Mesodermal cell (in vitro differentiated cells): ENCODE measurements at regions not wholly inside any gene's neighbourhood (a gene's known extent, or its start where the extent isn't known, plus 50 kb on each side); places are given as distances from the start of the nearest gene placed in this dataset.
"Not testable (repeated sequence)": the region's sequence is repeated elsewhere in the genome, so short reads cannot be mapped to it uniquely, and the experiment has no call there.

Source experiments
- H3K27ac ChIP-seq: 2 replicates; pipeline ENCODE4 v1.7.0; 2013; ENCODE audit warnings: mild to moderate bottlenecking, low read depth, low read length, moderate library complexity; ENCODE audit not compliant: severe bottlenecking
- H3K36me3 ChIP-seq: 2 replicates; pipeline ENCODE4 v1.7.1; 2013; ENCODE audit warnings: mild to moderate bottlenecking, low read length, moderate library complexity; ENCODE audit not compliant: control insufficient read depth, insufficient read depth
- H3K4me1 ChIP-seq: one replicate; pipeline ENCODE4 v1.7.1; 2013; ENCODE audit warnings: mild to moderate bottlenecking, low read length; ENCODE audit not compliant: insufficient read depth, control insufficient read depth, poor library complexity, severe bottlenecking
- H3K4me3 ChIP-seq: 2 replicates; pipeline ENCODE4 v1.7.0; 2013; ENCODE audit warnings: low read length, control low read depth, mild to moderate bottlenecking; ENCODE audit not compliant: insufficient read depth, poor library complexity, severe bottlenecking; ENCODE audit errors: extremely low read depth
- H3K9me3 ChIP-seq: 2 replicates; pipeline ENCODE4 v1.7.1; 2013; ENCODE audit warnings: mild to moderate bottlenecking, low read length, moderate library complexity; ENCODE audit not compliant: control insufficient read depth
- WGBS, 2 experiments: methylation state at CpG; one replicate each; pipeline ENCODE4 v1.1.5; 2013; ENCODE audit warnings: missing lambda C conversion rate in 2 of 2; ENCODE audit not compliant: insufficient coverage in 2 of 2; 5-methylcytosine and 5-hydroxymethylcytosine counted together

DNA sequence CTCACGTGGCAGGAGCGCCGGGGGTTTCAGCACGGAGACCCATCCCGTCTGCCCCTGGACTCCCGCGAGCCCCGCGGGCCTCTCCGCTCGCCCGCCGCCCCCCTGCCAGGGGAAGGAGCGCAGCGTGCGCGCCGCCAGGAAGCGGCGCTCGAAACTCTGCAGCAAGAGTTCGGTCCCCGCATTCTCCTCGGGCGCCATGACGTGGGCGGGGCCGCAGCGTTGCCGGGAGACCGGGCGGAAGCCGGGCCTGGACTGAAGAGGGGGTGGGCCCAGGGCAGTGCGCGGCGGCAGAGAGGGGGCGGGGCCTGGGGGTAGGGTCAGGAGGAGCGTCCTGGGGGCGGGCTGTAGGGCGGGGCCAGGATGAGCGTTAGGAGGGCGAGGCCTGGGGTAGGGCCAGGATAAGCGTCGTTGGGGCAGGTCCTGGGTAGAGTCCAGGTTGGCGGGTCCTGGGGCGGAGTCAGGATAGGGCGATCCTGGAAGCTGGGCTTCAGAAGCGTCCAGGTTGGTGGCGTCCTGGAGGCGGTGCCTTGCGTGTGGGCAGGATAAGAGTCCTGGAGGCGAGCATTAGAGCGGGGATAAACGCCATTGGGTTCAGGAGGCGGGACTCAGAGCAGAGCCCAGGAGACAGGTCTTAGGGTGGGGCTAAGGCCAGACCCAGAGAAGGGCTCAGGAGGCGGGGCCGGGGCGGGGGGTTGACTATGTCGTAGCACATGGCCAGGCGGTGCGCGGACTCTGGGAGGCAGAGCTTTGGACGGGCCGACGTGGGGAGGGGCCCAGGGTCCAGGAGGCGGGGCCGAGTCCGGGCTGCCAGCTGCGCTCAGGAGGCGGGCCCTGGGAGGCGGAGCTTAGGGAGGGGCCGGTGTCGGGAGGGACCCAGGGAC is 229.0 kb upstream of the FRG2C start:
- H3K36me3 ChIP-seq, H3K4me1 ChIP-seq, H3K9me3 ChIP-seq: not testable (repeated sequence)
- Histone ChIP-seq H3K27ac (peak overlapping the region; percentile 88), H3K4me3 (peak overlapping the region; percentile 50)
- 1% methylated on average over 28 to 44 of the region's 73 CpGs for WGBS, 2 experiments

DNA sequence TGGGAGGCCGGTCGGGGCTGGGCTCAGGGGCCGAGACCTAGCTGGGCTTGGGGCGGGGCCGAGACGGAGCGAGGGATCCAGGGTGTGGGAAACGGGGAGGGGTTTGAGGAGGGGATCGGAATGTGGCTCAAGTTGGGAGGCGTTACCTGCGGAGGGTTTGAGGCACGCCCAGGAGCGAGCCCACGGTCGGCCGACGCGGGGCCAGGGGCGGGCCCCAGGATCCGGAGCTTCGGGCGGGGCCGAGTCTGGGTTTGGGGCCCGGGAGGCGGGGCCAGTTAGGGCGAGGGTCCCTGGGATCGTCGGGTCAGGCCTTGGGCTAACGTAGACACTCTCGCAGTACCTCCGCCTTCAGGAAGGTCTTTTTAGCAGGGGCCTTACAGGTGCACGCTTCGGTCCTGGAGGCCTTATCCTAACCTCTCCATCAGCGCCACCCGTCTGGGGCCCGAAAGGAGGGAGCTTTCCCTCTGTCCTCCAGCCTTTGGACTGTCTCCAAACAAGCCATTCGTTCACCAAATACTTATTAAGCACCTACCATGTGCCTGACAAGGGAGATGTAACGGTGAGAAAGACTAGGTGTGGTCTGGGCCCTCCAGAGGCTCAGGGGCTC is 228.2 kb upstream of the FRG2C start:
- H3K4me1 ChIP-seq, H3K36me3 ChIP-seq, H3K9me3 ChIP-seq: not testable (repeated sequence)
- 2 to 3% methylated on average over 24 to 31 of the region's 38 CpGs for WGBS, 2 experiments
- H3K27ac ChIP-seq = peak overlapping the region; percentile 88
- H3K4me3 ChIP-seq = peak overlapping the region; percentile 50

DNA sequence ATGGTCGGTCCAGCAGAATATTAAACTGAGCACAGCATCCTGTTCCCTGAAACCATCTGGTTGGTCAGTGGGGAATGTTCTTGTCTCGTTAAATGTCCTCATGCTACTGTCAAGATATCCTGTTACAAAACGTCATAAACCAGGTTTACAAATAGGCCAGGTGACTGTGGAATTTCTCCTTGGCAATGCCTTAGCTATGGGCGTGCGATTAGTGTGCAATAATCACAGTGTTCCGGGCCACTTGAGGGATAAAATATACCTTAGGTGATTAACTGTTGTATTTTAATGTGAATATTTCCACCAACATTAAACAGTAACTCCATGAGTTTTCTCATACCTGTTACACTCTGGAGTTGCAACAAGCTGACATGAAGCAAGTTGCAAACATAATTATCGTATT is 223.1 kb upstream of the FRG2C start:
- not testable (repeated sequence) for H3K27ac ChIP-seq, H3K36me3 ChIP-seq, H3K4me3 ChIP-seq, H3K9me3 ChIP-seq, H3K4me1 ChIP-seq
- 100% methylated on average over 1 to 2 of the region's 7 CpGs for WGBS, 2 experiments

DNA sequence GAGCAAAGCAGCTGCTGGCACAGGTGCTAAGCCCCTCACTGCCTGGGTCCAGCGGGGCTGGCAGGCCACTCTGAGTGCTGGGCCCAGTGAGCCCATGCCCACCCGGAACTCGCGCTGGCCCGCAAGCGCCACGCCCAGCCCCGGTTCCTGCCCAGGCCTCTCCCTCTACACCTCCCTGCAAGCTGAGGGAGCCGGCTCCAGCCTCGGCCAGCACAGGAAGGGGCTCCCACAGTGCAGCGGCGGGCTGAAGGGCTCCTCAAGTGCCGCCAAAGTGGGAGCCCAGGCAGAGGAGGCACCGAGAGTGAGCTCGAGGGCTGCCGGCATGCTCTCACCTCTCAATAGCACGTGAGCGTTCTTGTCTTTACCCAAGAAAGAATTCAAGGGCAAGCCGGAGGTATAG is 219.5 kb upstream of the FRG2C start:
- not testable (repeated sequence) for H3K4me1 ChIP-seq, H3K36me3 ChIP-seq, H3K27ac ChIP-seq, H3K9me3 ChIP-seq, H3K4me3 ChIP-seq
- 91 to 97% methylated on average over 8 to 16 of the region's 19 CpGs for WGBS, 2 experiments

DNA sequence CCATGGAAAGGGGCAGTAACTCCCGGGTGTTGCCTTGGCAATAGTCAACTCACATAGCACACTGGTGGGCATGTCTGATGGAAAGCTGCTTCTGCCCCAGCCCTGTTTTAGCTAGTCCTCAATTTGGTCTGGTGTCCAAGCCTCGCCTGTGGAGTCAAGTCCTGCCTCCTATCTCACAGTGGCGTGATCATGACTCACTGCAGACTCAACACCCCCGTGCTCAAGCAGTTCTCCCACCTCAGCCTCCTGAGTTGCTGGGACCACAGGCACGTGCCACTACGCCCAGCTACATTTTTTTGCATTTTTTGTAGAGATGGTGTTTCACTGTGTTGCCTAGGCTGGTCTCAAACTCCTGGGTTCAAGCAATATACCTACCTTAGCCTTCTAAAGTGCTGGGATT is 218.9 kb upstream of the FRG2C start:
- not testable (repeated sequence) for H3K4me3 ChIP-seq, H3K36me3 ChIP-seq, H3K9me3 ChIP-seq, H3K4me1 ChIP-seq, H3K27ac ChIP-seq
- 79 to 100% methylated on average over 1 to 4 of the region's 6 CpGs for WGBS, 2 experiments

DNA sequence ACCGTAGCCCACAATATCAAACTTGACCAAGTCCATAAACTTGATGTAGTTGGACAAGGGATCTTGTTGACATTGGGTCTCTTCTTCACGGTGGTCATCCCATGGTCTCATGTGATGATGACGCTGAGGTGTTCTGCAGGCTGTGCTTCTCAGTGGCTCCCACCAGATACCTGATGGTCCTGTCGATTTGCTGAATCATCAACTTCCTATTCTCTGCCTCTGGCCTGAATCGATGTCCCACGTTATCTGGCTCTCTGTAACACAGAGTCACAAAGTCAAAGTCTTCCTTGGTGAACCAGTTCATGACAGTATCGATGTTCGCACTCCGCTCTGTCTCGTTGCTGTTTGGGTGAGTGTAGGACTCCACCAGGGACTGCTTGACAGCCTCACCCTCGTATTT is 217.2 kb upstream of the FRG2C start:
- H3K4me3 ChIP-seq, H3K36me3 ChIP-seq, H3K4me1 ChIP-seq, H3K27ac ChIP-seq, H3K9me3 ChIP-seq: not testable (repeated sequence)
- WGBS, 2 experiments = 93 to 98% methylated on average over 7 to 8 of the region's 11 CpGs

DNA sequence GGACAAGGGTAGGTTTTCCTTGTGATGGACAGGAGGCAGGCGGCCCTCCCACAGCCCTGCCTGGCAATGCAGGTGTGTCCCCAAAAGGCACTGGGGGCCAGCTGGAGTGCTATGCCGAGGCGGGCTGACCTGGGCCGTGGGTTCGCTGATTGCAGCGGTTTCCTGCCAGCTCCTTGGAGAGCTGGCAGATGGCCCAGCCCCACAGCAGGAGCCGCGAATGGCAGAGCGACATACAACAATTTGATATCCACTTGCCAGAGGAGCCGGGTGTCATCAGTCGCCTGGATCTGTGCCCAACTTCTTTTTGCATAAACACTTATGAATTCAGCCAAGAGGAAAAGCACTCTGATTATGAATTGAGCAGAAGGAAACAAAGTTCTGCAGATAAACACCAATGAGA is 210.8 kb upstream of the FRG2C start:
- not testable (repeated sequence) for H3K9me3 ChIP-seq, H3K27ac ChIP-seq, H3K4me1 ChIP-seq, H3K36me3 ChIP-seq, H3K4me3 ChIP-seq
- 92 to 100% methylated on average over 8 to 9 of the region's 11 CpGs for WGBS, 2 experiments

DNA sequence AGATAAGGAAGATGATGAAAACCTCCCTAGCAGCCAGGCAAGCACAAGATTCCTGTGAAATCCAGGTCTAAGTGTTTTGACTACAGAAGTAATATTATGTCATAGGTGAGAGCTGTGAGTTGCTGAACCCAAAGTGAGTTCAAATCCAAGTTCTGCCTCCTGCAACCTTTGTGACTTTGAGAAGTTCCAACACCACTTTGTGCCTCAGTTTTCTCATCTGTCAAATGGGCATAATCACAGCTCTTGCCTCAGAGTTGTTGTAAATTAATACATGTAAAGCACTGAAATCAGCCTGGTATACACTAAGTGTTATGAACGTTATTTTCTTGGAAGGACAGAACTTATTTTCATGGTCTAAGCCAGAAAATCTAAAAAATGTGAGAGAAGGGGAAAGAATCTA is 210.3 kb upstream of the FRG2C start:
- 88 to 100% methylated on average over 1 of the region's 1 CpG for WGBS, 2 experiments
- H3K36me3 ChIP-seq, H3K4me1 ChIP-seq: not testable (repeated sequence)

DNA sequence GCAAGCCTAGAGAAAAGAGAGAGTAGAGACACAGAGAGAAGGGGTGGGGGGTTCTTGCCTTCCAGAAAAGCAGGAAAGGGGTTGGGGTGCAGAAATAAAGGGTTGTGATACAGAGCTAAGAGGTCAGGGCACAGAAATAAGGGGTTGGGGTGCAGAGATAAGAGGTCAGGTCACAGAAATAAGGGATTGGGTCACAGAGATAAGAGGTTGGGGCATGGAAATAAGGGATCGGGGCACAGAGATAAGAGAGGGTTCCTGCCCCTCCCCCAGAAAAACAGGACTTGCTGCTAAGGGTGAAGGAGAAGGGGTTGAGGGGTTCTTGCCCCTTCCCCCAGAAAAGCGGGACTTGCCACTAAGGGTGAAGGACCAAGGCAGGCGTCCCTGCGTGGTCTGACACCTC is 189.6 kb upstream of the FRG2C start:
- not testable (repeated sequence) for H3K4me3 ChIP-seq, H3K4me1 ChIP-seq, H3K9me3 ChIP-seq, H3K27ac ChIP-seq, H3K36me3 ChIP-seq
- WGBS, 2 experiments = 84 to 94% methylated on average over 3 to 4 of the region's 4 CpGs

More for the DNA sequence above, 210.3 kb upstream of the FRG2C start:
- not testable (repeated sequence) for H3K9me3 ChIP-seq, H3K27ac ChIP-seq, H3K4me3 ChIP-seq

DNA sequence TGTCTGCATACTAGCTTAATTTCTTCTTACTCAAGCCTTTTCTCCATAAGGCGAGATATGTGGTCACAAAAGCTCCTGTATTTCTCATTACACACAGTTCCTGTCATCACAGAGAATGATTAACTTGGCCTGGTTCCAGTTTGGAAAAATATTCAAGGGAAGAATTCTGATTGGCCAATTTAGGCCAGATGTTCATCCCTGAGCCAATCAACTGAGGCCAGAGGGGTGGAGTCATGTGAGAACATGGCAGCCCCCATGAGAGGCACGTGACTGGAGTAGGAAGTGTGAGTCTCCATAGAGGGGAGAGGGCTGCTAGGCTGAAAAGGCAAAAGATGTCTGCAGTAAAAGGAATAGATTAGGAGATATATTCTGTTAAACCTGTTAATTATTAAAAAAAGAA is 167.5 kb upstream of the FRG2C start:
- H3K9me3 ChIP-seq, H3K27ac ChIP-seq, H3K4me1 ChIP-seq, H3K36me3 ChIP-seq, H3K4me3 ChIP-seq: not testable (repeated sequence)
- WGBS, 2 experiments = 67 to 100% methylated on average over 1 of the region's 2 CpGs

DNA sequence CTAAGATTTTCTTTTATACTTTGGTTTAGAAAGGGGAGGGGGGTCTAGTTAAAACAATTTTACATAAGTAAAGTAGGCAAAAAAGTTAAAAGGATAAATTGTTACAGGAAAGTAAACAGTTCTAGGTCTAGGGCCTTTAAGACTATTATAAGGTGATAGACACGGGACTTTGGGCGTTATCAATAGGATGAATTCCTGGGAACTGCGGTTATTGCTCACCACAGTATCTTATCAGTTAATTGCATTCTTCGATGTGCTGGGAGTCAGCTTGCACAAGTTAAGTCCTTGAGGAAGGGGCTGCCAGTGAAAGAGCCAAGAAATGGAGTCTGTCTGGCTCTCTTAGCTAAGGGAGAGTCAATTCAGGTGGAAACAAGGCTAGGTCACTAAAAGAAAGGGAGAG is 163.8 kb upstream of the FRG2C start:
- not testable (repeated sequence) for H3K9me3 ChIP-seq, H3K36me3 ChIP-seq, H3K4me3 ChIP-seq
- Histone ChIP-seq H3K4me1 (peaks cover 15% of the 10 kb centered on the region), H3K27ac (peak overlapping the region; percentile 62)
- 70 to 75% methylated on average over 4 of the region's 4 CpGs for WGBS, 2 experiments
